ENCODE measurements at regions not wholly inside any gene's neighbourhood (a gene's known extent, or its start where the extent isn't known, plus 50 kb on each side); places are given as distances from the start of the nearest gene placed in this dataset.

DNA sequence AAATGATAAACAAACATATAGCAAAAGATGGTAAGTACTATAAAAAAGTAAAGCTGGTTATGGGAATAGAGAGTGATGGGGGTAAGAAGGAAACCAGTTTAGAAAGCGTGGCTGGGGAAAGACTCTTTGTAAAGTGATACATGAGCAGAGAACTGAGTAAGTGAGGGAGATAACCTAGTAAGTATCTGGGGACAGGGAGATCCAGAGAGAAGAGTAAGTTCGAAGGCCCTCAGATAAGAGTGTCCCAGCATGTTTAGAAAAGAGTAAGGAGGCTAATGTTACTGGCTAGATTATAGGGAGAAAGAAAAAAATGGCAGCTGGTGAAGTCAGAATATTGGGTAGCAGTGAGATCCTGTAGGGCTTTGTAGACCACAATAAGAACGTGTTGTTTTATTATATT is 50.7 kb upstream of the HBS1L start:
- TF ChIP-seq, protein P1, sequence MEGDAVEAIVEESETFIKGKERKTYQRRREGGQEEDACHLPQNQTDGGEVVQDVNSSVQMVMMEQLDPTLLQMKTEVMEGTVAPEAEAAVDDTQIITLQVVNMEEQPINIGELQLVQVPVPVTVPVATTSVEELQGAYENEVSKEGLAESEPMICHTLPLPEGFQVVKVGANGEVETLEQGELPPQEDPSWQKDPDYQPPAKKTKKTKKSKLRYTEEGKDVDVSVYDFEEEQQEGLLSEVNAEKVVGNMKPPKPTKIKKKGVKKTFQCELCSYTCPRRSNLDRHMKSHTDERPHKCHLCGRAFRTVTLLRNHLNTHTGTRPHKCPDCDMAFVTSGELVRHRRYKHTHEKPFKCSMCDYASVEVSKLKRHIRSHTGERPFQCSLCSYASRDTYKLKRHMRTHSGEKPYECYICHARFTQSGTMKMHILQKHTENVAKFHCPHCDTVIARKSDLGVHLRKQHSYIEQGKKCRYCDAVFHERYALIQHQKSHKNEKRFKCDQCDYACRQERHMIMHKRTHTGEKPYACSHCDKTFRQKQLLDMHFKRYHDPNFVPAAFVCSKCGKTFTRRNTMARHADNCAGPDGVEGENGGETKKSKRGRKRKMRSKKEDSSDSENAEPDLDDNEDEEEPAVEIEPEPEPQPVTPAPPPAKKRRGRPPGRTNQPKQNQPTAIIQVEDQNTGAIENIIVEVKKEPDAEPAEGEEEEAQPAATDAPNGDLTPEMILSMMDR (IDR thresholded peaks at IDR 0.05 in 2 of 3, conservative IDR thresholded peaks at IDR 0.05 in 1 of 3; ENCODE audit: borderline replicate concordance in 1 of 3, insufficient read depth in 1 of 3, low read depth in 2 of 3, low read length in 2 of 3), result no peak
- no peak for TF ChIP-seq JUND (IDR thresholded peaks at IDR 0.05)
